Mesothelial cell of epicardium (in vitro differentiated cells): ENCODE measurements at regions not wholly inside any gene's neighbourhood (a gene's known extent, or its start where the extent isn't known, plus 50 kb on each side); places are given as distances from the start of the nearest gene placed in this dataset.

ENCODE experiments used
- DNase-seq, 2 experiments: peaks; one replicate each; pipeline ENCODE4 v3.0.0; 2021; ENCODE audit warnings: low spot score in 2 of 2; ENCODE audit not compliant: unreplicated experiment in 2 of 2
- H3K27ac Mint-ChIP-seq: 2 replicates; pipeline ENCODE4 v1.8.0; 2021; ENCODE audit warnings: mixed read lengths
- H3K27me3 Mint-ChIP-seq: 2 replicates; pipeline ENCODE4 v1.8.0; 2021; ENCODE audit warnings: low read depth, mixed read lengths
- H3K36me3 Mint-ChIP-seq: 2 replicates; pipeline ENCODE4 v1.8.0; 2021; ENCODE audit warnings: mixed read lengths
- H3K4me1 Mint-ChIP-seq: 2 replicates; pipeline ENCODE4 v1.8.0; 2021; ENCODE audit warnings: mixed read lengths
- H3K4me3 Mint-ChIP-seq: 2 replicates; pipeline ENCODE4 v1.8.0; 2021; ENCODE audit warnings: mild to moderate bottlenecking, moderate library complexity, mixed read lengths
- H3K9me3 Mint-ChIP-seq: 2 replicates; pipeline ENCODE4 v1.8.0; 2021; ENCODE audit warnings: mixed read lengths
- CTCF ChIP-seq: fragments of 200-600 bp; sonication (generic); IDR thresholded peaks from one replicate; pipeline ENCODE4 v1.5.0; 2021; ENCODE audit warnings: antibody characterized with exemption; ENCODE audit not compliant: unreplicated experiment

- Mint-ChIP-seq H3K36me3 (no peaks in the 10 kb centered on the region), H3K4me1 (no peaks in the 10 kb centered on the region), H3K27ac (no peak overlapping the region), H3K9me3 (peaks cover 26% of the 10 kb centered on the region), H3K27me3 (no peaks in the 10 kb centered on the region), H3K4me3 (no peak overlapping the region)
- no peak for TF ChIP-seq CTCF
- no peak for DNase-seq
These were observed 781.0 kb upstream of the ADGRB3 start for GRCh38 chr6:67854098-67854497.

GRCh38 chr6:67839818-67840217, 795.3 kb upstream of the ADGRB3 start:
- no peak for DNase-seq
- Mint-ChIP-seq H3K27ac (no peak overlapping the region), H3K4me3 (no peak overlapping the region), H3K9me3 (peaks cover 31% of the 10 kb centered on the region), H3K36me3 (no peaks in the 10 kb centered on the region), H3K27me3 (no peaks in the 10 kb centered on the region), H3K4me1 (no peaks in the 10 kb centered on the region)
- TF ChIP-seq CTCF = no peak

- no peaks in the 10 kb centered on the region for H3K27me3 Mint-ChIP-seq
- no peaks in the 10 kb centered on the region for H3K36me3 Mint-ChIP-seq
- H3K4me1 Mint-ChIP-seq = peaks cover 8% of the 10 kb centered on the region
- H3K4me3 Mint-ChIP-seq = no peak overlapping the region
- no peak for DNase-seq
- H3K9me3 Mint-ChIP-seq = peaks cover 18% of the 10 kb centered on the region
- TF ChIP-seq CTCF = no peak
- H3K27ac Mint-ChIP-seq = no peak overlapping the region
These were observed 809.7 kb upstream of the ADGRB3 start for GRCh38 chr6:67825201-67825895.

GRCh38 chr6:67818322-67818721, 816.8 kb upstream of the ADGRB3 start:
- H3K27ac Mint-ChIP-seq = no peak overlapping the region
- H3K9me3 Mint-ChIP-seq = peaks cover 49% of the 10 kb centered on the region
- no peaks in the 10 kb centered on the region for H3K4me1 Mint-ChIP-seq
- H3K36me3 Mint-ChIP-seq = peaks cover 3% of the 10 kb centered on the region
- H3K27me3 Mint-ChIP-seq = no peaks in the 10 kb centered on the region
- no peak for DNase-seq
- no peak overlapping the region for H3K4me3 Mint-ChIP-seq
- no peak for TF ChIP-seq CTCF

GRCh38 chr6:67815623-67816022, 819.5 kb upstream of the ADGRB3 start:
- H3K36me3 Mint-ChIP-seq = peaks cover 3% of the 10 kb centered on the region
- DNase-seq = no peak
- no peak for TF ChIP-seq CTCF
- no peaks in the 10 kb centered on the region for H3K27me3 Mint-ChIP-seq
- H3K4me3 Mint-ChIP-seq = no peak overlapping the region
- peaks cover 47% of the 10 kb centered on the region for H3K9me3 Mint-ChIP-seq
- H3K27ac Mint-ChIP-seq = no peak overlapping the region
- no peaks in the 10 kb centered on the region for H3K4me1 Mint-ChIP-seq

GRCh38 chr6:67814262-67814661, 820.8 kb upstream of the ADGRB3 start:
- H3K27me3 Mint-ChIP-seq = no peaks in the 10 kb centered on the region

More at GRCh38 chr6:67814262-67814661, 820.8 kb upstream of the ADGRB3 start:
- no peak for TF ChIP-seq CTCF
- H3K36me3 Mint-ChIP-seq = peaks cover 2% of the 10 kb centered on the region
- no peak overlapping the region for H3K4me3 Mint-ChIP-seq
- H3K27ac Mint-ChIP-seq = no peak overlapping the region
- DNase-seq = no peak
- H3K9me3 Mint-ChIP-seq = peaks cover 35% of the 10 kb centered on the region
- no peaks in the 10 kb centered on the region for H3K4me1 Mint-ChIP-seq
